ENCODE measurements at regions not wholly inside any gene's neighbourhood (a gene's known extent, or its start where the extent isn't known, plus 50 kb on each side); places are given as distances from the start of the nearest gene placed in this dataset.
"Not testable (repeated sequence)": the region's sequence is repeated elsewhere in the genome, so short reads cannot be mapped to it uniquely, and the experiment has no call there.

- DNase-seq: no peak
Measured at GRCh38 chr2:84286878-84287277, 172.2 kb downstream of the SUCLG1 start.

DNA sequence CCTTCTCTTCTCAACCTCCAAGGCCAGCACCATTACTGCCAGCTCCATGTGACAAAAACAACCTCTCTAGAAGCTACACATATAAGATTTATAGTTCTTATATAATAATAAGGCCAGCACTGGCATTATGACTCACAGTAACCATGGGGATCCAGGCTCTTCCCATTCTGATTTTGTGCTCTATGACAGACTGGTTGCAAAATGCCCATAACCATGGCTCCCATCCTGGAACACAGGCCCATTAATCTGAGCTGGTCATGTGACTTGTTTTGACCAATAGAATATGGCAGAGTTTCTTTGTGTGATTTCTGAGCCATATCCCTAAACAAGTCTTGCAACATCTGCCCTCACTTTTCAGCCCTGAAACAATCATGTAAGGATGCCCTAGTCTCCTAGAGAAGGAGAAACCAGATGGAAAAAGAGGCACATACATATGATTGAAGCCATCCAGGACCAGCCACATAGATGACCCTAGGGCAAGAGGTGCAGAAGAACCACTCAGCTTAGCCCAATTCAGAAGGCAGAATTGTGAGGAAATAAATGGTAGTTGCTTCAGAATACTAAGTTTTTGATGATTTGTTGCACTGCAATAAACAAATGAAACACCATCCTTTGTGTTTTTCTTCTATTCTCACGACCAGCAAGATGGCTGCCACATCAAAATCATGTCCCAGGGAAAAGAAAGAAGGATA lies 173.9 kb downstream of the SUCLG1 start:
- DNase-seq: no peak

GRCh38 chr2:84283506-84283905 lies 175.6 kb downstream of the SUCLG1 start:
- no peak for DNase-seq

DNA sequence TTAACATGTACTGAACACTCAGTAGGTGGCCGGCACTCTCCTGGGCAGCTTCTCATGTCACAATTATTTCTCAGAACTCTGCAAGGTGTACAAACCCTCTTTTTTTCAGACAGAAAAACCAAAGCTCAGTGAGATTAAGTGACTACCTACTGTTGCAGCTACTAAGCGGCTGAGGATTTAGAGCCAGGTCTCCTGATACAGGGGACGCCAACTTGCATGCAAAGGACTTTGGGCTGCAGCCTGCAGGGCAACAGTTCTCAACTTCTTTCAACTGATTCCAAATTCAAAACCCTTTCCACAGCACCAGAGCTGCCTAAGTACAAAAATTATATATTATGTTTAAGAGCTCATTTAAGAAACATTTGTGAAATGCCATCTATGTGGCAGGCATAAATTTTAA lies 177.6 kb downstream of the SUCLG1 start:
- DNase-seq: no peak

DNA sequence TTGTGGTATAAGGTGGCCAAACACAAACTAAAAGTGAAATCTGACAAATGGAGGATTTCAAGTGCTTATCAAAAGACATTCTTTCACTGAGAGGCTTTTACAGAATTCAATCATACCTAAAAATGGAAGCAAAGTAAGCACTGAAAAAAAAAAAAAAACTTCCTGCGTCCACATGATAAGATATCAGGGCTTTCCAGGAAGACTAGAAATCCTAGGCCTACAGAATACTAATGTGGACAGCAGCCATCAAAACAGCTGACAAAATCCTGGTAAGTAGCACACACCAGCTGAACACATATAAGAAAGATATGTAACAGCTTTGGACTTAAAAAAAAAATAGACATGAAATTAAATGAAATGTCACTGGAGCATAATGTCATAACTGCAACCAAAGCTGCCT lies 178.2 kb downstream of the SUCLG1 start:
- DNase-seq: no peak

GRCh38 chr2:84278386-84278785 lies 180.7 kb downstream of the SUCLG1 start:
- no peak for DNase-seq

DNA sequence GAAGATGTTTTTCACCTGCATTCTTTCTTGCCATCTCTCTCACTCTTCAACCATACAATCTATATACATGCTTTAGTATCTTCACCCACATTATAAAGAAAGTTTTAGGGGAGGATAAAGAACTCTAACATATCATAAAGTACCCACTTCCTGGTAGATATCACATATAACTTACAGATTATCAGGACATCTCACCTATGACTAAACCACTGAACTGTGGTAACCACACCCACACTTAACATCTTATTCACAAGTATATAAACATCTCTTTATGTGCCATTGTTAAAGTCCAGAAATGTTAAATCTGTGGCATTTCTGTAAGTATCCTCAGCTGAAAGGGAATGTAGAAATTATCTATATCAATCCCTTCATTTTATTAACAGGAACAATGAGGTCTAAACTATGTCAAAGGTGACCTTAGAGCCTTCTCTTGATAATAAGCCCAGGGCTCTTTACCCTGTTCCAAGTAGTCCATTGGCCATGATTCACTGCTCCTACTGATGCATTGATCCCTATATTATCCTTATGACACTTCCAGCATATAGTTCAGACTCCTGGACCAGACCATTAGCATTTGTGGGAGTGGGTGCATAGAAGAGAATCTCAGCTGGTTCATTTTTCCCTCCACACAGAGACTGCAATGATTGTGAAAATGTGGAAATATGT lies 182.4 kb downstream of the SUCLG1 start:
- DNase-seq: no peak

GRCh38 chr2:84273406-84273805 lies 185.7 kb downstream of the SUCLG1 start:
- no peak for DNase-seq

- DNase-seq: no peak
Measured at GRCh38 chr2:84271977-84272376, 187.1 kb downstream of the SUCLG1 start.

GRCh38 chr2:84257831-84258230 lies 201.2 kb downstream of the SUCLG1 start:
- DNase-seq: no peak

GRCh38 chr2:84251651-84252302 lies 207.3 kb downstream of the SUCLG1 start:
- no peak for DNase-seq

DNA sequence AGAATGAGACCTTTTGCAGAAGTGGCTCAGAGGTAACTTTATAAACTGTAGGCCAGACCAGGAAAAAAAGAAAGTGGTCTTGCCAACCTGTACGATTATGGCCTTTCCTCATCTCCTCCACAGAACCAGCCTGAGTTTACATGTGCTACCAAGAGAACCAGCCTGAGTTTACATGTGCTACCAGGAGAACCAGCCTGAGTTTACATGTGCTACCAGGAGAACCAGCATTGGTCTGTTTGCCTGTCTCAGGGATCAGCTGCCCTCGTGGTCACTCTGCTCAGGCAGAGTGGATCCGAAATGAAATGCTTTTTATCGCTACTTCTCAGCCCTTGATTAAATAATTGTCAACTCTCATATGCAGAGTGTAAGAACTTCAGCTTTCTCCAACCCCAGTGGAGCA lies 209.9 kb downstream of the SUCLG1 start:
- no peak for DNase-seq

DNA sequence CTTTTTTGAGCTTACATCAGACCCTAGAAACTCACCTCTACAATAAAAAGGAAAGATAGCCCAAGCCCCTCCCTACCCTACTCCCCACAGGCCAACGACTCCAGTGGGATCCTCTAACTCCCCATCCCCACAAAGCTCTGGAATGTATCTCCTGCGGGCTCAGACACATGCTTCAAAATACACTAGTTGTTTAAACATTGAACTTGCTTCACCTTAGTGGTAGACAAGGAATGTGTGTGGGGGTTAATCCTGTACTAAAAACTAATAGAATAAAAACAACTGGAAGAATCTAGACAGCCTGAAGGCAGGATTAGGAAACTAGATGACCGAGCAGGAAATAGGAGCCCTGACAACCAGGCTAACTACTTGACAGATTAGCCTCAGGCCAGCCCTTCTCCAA lies 211.5 kb downstream of the SUCLG1 start:
- DNase-seq: peak; percentile 42

GRCh38 chr2:84243788-84244733 lies 215.0 kb downstream of the SUCLG1 start:
- DNase-seq: no peak

GRCh38 chr2:84238907-84239306 lies 220.2 kb downstream of the SUCLG1 start:
- DNase-seq: no peak

DNA sequence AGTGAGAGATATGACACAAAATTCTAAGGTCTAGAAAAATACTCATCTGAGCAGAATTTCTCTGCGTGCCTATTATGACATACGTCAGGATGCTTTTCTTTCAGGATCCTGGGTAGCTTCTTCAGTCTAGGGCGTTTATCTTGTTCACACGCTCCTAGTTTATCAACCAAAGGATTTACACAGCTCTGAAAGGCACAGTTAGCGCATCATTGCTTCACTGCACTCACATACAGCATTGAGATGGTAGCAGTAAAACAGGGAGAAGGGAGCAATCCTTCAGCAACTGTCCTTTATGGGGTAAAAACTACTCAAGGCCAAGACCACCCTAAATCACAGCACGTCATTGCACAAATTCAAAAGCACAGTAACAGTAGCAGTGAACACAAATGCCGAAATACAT lies 222.8 kb downstream of the SUCLG1 start:
- DNase-seq: no peak

DNA sequence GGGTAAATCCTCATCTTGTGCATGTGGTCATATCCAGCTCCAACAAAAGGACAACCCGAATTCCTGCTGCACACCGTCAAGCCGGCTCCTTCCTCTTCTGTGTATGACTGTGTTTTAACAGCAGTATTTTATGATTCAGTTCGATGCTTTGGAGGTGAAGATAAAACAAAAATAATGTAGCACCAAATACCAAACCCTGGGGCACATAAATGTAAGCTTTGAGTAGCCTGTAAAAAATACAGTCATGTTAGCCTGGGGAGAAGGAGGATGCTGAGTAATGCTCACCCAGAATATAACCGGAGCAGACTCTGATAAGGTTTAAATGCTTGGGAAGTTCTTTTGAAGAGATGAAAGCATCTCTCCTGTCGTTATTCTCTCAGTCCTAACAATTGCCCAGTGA lies 225.0 kb downstream of the SUCLG1 start:
- DNase-seq: peak; percentile 41

DNA sequence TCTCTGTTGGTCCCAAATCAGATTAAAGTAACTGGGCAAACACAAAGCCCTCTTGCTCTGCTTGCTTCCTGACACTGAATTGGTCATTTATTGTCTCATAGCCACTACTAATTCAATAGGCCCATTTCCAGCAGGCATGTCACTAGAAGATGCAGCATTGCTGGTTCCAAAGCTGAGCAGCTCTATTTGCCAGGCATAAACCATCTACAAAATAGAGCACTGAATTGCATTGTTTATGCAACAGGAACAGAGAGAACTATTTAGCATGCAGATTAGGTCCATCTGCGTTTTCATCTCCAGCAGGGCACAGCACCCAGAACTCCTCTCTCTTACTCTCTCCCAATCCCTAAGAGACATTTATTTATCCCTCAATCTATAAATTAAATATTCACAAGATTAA lies 227.6 kb downstream of the SUCLG1 start:
- no peak for DNase-seq

DNA sequence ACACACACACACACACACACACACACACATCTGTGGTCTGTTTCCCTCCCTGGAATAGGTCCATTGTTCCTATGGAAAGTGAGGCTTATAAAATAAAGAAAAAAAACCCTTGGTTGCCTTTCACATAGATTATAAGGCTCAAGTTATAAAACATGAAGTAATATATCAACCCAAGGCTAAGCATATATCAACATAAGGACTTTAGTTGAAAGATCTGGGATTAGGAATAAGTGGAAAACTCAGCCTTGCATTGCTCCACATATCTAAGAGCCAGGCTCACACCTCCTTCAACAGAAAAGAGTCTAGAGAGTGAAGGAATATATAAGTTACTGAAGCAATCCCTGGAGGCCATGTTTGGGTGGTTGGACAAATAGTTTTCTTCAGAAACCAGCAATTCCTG lies 235.0 kb downstream of the SUCLG1 start:
- no peak for DNase-seq

DNA sequence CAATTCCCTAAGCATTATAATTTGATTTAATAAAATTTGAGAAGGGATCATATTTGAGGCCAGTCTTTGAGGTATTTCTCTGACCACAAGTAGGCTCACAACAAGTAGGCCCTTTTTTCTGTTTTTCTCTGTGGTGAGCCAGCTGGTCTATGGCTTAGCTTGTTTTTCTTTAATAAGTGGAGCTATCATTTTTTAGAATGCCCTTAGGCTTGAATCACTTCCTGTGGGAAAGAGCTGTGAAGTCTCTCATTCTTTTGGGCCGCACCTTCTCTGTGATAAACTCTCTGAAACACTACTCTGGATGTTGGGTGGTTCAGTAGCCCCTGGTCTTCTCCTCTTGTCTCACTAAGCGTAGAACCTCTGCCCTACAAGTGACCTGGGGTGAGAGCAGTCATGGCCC lies 235.9 kb downstream of the SUCLG1 start:
- DNase-seq: no peak

DNA sequence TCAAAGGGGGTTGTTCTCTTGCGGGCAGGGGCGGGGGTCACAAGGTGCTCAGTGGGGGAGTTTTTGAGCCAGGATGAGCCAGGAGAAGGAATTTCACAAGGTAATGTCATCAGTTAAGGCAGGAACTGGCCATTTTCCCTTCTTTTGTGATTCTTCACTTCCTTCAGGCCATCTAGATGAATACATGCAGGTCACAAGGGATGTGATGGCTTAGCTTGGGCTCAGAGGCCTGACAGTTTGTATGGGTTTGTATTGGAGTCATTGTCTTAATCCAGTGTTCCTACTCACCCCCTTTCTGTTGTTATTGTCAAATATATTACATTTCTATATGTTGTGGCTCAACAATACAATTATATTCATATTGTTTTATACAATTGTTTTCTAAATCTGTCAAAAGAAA lies 238.0 kb downstream of the SUCLG1 start:
- DNase-seq: not testable (repeated sequence)

DNA sequence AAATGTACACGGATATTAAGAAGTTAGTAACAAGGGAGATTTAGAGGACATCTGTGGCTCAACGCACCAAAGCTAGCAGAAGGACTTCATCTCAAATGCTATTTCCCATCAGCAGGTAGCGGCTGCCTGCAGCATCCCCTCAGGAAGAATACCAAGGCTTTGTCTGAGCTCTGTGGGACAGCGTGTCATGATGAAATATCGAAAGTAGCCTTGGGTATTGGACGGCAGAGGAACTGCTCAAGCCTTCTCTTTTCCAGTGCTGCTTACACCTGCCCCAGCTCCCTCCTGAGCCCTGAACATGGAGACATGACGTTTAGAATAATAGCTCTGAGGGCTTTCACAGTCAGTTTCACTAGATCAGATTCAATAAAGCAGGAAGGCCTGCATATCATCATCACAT lies 241.6 kb downstream of the SUCLG1 start:
- DNase-seq: no peak

- DNase-seq: no peak
Measured at GRCh38 chr2:84214455-84214854, 244.6 kb downstream of the SUCLG1 start.
